Inferior parietal cortex (tissue), 1 donor: ENCODE measurements at regions not wholly inside any gene's neighbourhood (a gene's known extent, or its start where the extent isn't known, plus 50 kb on each side); places are given as distances from the start of the nearest gene placed in this dataset.

Source experiments
- DNase-seq: peaks from one replicate; pipeline ENCODE4 v3.0.0-alpha.2; 2016; ENCODE audit errors: extremely low spot score

DNA sequence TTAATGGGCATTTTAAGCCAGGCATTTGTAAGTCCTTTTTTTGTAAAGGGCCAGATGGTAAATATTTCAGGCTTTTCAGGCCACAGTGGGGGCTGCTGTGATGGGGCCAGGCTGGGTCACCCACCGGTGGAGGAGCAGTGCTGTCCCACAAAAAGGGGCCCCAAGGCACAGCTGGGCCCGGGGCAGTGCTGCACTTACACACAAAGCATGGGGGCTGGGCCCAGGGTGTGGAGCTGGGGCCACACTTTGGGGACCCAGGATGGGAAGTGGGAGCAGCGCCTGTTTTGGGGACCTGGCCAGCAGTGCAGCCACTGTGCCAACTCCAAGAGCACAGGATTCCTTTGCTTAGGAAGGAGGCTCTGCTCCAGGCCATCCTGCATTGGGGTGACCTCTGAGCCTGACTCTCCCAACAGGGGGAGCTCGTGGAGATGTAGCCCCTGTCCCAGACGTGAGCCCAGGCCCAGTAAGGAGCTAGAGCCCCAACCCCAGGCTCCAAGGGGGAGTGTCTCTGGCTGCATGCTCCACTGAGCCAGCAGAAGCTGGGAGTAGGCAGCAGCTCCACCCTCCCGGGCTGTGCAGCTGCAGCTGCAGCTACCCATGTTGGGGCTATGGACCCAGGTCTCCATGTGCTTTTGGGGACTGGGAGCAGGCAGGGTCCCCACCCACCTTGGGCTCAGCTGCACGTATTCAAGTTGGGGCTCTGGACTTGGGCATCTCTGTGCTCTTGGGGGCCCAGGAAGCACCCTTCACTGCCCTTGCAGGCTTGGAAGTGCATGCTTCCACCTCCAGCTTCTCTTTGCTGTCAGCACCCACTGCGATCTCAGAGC, 1036.5 kb upstream of the CNTNAP5 start:
- DNase-seq, result no peak

DNA sequence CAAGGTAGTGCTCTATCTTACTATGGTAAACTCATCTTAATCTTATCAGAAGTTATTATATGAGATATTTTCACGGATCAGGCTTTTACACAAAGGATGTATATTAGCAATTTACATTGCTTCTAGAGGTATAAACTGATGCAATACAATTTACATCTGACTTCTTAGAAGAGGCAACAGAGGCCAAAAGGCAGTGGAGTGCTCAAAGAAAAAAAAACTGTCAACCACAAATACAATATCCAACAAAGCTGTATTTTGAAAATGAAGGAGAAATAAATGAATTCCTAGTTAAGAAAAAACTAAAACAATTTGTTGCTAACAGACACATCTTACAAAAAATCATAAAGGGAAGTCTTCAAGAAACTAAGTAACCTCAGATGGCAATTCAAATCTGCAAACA, 1031.5 kb upstream of the CNTNAP5 start:
- no peak for DNase-seq

DNA sequence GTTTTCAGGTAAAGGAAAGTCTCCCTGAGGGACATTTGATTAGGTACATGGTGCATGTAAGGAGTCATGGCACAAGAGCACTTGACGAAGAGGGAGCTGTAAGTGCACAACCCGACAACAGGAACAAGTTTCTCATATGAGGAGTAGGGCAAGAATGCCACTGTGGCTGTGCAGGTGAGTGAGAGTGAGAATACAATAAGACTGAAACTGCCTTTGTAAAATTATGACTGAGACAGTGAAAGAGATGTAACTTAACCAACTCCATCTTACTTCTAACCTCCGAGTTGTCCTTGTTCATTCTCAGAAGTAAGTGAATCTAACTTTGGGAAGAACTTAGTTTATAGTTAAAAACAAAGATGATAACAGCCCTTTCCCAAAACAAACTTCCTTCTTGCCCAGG, 1025.8 kb upstream of the CNTNAP5 start:
- DNase-seq, result no peak

DNA sequence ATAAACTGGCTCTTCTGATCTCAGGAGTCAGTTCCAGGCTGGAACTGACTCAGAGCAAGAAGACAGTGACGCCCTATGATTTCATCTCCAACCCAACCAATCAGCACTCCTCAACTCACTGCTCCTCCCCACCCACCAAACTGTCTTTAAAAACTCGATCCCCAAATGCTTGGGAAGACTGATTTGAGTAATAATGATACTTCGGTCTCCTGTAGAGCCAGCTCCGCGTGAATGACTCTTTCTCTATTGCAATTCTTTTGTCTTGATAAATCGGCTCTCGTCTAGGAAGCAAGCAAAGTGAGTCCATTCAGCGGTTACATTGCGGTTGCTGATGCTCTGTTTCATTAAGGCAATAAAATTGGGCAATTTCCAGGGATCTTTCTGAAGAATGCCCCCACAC, 1025.3 kb upstream of the CNTNAP5 start:
- DNase-seq, result no peak

DNA sequence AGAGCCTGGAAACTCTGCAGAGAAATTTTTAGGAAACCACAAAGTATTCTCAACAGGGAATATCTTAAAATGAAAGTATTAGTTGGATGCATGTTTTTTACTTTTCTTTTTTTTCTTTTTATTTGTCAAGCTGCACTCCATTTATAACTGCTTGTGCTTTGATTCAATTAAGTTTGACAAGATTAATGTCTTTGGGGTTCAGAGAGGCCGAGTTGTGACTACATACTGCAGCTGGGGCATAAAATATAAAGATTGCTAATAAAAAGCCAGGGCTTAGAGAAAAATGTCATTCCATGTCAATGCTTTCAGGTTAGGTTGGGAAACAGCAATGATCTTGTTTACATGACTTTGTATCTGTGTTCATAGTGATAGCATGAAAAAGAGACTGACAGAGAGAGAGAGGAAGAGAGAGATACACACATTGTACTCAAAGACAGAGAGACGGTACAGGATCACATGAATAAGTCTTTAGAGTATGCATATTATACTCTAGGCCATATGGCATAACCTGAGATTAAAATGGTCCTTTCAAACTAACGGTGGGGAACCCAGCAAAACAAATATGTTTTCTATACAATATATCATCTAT, 1022.3 kb upstream of the CNTNAP5 start:
- DNase-seq, result no peak

DNA sequence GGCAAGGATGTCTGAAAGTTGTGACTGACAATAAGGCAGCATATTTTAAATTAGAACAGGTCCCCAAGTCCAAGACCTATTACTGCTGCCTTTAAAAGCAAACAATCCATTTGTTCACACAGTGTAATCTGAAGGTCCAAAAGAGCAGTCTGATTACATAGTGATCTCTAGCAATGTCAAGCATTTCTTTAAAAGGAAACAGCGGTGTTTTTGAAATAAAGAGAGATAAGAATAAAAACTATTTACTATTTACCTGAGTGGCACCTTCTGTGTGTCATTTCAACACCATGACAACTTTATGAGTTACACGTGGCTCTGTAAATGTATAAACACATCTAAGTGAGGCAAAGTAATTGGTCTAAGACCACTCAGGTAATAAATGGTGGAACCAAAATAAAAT, 1009.9 kb upstream of the CNTNAP5 start:
- DNase-seq, result no peak

DNA sequence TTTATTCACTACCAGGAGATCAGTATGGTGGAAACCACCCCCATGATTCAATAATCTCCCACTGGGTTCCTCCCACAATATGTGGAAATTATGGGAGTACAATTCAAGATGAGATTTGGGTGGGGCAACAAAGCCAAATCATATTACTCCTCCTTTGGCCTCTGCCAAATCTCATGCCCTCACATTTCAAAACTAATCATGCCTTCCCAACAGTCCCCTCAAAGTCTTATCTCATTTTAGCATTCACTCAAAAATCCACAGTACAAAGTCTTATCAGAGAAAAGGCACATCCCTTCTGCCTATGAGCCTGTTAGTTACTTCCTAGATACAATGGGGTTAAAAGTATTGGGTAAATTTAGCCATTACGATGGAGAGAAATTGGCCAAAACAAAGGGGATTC, 989.5 kb upstream of the CNTNAP5 start:
- no peak for DNase-seq

DNA sequence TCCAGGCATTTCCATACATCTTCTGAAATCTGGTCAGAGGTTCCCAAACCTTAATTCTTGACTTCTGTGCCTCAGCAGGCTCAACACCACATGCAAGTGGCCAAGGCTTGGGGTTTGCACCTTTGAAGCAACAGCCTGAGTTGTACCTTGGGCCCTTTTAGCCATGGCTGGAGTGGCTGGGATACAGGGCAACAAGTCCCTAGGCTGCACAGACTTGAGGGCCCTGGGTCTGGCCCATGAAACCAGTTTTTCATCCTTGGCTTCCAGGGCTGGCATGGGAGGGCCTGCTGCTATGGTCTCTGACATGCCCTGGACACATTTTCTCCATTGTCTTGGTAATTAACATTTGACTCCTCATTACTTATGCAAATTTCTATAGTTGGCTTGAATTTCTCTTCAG, 988.8 kb upstream of the CNTNAP5 start:
- DNase-seq, result no peak

DNA sequence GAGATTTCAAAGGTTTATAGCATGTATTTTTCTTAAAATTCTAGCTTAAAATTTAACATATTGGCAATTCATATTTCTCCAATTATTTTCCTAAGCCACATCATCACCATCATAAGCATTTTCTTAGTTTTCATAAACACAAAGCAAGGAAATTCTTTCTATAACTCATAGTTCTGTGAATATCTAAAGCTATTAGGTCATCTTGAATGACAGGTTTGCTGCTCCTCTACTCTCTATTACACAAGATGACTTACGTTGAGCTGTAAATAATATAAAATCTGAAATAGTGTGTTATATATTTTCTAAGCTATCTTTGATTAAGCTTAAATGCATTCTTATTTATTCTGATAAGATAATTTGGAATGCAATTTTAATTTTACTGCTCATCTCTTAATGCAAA, 984.6 kb upstream of the CNTNAP5 start:
- DNase-seq, result no peak

DNA sequence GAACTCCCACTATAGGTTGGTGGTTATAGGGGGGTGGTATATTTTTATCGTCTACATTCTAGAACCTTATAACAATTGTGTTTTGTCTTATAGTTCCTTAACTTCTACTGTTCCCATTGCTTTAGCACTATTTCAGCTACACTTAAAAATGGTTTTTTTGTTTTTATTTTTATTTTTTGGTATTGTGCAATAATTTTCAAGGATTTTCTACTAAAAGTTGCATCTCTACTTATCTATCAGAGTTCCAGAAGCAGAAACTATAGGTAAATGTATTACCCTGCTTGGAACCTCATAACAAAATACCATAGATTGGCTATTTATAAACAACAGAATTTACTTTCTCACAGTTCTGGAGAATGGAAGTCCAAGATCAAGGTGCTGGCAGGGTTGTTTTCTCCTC, 981.6 kb upstream of the CNTNAP5 start:
- no peak for DNase-seq

DNA sequence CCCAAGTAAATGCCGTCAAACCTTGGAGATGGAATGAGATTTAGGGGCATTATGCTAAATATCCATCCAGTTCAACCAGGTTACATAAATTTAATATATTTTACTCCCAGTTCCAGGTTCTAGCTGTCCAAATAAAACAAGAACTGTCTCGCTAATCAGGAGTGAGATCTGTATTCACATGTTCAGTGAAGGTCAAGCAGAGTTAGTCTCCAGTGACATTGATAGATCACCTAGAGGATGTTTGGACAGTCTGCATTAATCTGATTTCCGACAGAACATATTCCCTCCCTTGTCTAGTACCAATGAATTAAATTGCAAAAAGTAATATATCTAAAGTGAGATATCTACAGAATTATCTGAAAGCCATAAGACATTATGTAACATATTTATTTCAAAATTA, 979.4 kb upstream of the CNTNAP5 start:
- no peak for DNase-seq

DNA sequence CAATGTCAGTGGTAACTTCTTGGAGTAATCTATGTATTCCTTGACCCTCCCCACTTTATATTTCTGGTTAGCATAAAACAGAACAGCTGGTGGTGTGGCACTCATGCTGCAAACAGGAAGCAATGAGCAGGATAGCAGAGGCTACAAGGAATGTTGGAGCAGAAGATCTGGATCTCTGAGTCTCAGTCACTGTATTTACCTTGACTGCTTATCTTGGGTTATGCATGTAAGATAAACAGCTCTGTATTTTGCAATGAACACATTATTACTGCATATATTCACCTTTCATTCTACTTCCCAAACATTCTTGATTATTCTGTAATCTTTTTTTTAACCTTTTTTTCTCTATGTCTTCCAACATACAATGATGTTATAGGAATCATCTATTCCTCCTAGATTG, 977.9 kb upstream of the CNTNAP5 start:
- DNase-seq, result no peak

DNA sequence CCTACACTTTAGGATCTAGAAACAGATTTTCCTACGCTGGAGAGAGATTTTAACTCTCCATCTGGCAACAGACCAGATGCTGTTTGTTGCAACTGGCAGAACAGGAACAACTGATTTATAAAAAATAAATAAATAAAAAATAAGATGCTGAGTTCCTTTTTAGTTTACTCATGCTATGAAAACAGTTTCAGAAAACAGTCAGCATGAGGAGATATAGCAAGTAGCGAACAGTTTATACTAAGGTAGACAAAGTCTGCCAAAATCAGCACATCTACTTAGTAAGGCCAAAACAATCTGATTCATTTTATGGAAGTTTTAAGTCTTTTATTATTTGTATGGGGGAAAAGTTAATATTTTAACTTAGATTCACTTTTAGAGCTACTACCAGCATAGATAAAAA, 974.0 kb upstream of the CNTNAP5 start:
- DNase-seq, result no peak

DNA sequence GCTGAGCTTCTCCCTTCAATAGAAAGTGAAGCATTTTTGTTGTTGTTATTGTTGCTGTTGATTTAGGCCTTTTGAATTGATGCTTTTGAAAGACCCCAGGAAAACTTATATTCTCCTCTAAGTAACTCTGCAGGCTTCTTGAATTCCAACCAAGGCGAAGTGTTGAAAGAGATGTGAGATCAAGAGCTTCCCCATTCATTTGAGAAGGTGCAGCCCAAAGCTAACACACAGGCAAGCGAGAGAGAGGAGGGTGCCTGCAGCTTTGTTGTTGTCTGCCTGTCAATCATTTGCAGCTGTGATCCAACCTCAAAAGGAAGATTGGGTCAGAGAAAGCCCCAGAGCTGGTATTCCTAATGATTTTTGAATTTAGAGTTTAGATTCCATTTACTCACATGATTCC, 963.6 kb upstream of the CNTNAP5 start:
- DNase-seq, result no peak

DNA sequence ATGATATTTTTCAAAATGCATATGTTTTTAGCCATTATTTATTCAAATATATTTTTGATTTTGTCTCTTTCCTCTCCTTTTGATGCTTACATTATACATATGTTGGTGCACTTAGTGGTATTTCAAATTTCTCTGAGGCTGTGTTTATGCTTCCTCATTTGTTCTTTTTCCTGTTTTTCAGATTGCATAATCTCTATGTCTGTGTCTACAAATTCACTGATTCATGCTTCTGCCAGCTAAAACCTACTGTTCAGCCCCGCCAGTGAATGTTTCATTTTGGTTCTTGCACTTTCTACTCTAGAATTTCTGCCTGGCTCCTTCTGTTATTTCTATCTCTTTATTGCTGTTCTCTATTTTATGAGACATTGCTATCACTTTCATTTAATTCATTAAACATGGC, 951.7 kb upstream of the CNTNAP5 start:
- DNase-seq, result no peak

DNA sequence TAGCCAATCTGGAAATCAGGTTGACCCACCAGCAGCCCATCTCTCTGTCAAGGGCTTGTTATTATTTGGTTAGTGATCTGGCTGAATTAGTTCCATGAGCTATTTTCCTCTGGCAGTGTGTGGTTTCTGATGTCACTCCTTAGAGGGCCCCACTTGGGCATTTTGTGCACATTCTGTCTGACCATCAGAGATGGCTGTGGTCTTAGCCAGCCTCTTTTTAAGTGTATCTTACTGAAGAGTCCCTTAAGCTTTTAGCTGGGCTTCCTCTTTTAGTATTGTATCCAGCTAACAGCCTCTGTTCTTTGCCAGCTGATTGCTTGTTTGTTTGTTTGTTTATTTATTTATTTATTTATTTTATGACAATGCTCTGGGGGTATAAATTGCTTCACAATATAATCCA, 951.1 kb upstream of the CNTNAP5 start:
- no peak for DNase-seq

DNA sequence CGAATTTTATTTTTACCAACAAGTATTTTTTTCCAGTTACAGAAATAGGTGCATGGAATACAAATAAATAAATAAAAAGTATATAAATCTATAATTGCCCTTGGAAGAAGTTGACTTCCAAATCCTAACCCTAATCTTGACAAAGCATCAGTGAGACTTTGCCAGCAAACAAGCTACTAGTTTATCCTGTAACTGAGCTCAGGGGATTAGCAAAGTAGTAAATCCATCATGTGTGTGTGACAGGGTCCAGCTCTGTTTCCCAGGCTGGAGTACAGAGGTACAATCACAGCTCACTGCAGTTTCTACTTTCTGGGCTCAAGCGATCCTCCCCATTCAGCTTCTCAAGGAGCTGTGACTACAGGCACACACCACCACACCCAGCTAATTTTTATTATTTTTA, 948.0 kb upstream of the CNTNAP5 start:
- DNase-seq, result no peak

DNA sequence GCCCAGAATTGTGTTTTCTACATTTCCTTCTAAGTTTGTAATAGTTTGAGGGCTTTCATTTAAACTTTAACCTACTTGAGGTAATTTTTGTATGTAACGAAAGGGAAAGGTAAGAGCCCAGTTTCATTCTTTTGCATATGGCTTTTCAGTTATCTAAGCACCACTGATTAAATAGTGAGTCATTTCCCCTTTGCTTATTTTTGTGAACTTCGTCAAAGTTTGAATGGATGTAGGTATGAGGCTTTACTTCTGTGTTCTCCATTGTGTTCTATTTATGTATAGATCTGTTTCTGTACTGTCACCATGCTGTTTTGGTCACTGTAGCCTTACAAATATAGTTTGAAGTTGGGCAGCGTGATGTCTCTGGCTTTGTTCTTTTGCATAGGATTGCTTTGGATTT, 944.8 kb upstream of the CNTNAP5 start:
- no peak for DNase-seq

DNA sequence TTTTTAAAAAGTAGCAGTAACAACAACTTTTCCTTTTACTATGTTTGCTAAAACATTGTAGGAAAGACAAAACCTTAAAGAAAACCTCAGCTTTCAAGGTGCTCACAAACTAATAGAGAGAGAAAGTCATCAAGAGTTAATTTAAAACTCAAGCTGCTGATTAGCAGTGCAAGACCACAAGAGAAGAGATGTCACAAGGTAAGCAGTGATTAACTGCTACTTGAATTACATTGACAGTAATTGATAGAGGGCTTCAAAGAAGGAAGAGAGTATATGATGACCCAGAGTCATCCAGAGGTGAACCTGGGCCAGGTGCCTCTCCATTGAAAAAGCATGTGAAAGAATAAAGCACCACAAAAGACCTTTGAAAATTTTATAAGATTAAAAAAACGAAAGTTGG, 939.6 kb upstream of the CNTNAP5 start:
- no peak for DNase-seq

DNA sequence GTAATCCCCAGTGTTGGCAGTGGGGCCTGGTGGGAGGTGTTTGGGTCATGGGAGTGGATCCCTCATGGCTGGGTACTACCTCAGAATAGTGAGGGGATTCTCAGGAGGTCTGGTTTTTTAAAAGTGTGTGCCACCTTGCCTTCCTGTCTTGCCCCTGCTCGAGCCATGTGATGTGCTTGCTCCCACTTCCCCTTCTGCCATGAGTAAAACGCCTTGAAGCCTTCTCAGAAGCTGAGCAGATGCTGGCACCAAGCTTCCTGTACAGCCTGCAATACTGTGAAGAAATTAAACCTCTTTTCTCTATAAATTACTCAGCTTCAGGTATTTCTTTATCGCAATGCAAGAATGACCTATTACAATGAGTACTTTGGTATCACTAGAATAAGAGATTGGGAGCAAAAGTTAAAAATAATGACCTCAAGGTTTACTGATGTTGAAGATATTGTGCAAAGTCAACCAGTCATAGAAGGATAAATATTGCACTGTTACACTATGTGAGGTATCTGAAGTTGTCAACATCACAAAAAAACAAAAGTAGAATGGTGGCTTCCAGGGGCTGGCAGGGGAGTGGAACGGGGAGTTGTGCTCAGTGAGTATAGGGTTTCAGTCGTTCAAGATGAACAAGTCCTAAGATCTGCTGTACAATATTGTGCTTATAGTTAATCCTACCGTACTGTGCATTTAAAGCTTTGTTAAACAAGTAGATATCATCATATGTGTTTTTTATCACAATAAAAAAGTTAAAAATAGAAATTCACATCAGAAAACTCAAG, 938.3 kb upstream of the CNTNAP5 start:
- DNase-seq, result no peak

DNA sequence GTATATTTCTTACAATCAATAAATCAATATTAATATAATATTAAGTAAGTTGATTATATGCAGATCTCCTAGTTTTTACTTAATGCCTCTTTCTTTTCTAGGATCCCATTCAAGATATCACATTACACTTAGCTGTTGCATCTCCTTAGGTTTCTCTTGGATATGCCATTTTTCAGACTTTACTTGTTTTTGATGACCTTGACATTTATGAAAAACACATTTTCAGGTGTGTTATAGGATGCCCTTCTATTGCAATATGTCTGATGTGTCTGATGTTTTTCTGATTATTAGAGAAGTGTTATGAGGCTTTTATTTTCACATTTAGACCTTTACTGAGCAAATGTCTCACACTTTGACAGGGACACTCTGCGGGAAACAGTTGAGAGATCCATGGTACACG, 933.6 kb upstream of the CNTNAP5 start:
- DNase-seq, result no peak

DNA sequence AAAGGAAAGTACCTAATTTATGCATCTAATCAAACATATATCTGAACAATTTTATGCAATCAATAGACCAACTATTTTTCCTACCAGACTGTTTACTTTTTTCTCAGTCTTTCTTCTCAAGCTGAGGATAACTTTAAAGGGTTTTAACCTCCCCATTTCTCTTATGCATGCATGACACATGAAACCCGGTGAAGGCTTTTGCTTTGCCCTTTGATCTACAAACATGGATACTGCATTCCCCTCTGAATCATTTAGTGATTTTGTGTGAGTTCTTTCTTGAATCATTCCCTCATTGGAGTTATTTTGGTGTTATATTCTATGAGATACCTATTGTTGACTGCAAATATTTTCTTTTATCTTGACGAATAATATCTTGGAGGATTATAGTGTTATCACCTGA, 931.9 kb upstream of the CNTNAP5 start:
- DNase-seq, result no peak

DNA sequence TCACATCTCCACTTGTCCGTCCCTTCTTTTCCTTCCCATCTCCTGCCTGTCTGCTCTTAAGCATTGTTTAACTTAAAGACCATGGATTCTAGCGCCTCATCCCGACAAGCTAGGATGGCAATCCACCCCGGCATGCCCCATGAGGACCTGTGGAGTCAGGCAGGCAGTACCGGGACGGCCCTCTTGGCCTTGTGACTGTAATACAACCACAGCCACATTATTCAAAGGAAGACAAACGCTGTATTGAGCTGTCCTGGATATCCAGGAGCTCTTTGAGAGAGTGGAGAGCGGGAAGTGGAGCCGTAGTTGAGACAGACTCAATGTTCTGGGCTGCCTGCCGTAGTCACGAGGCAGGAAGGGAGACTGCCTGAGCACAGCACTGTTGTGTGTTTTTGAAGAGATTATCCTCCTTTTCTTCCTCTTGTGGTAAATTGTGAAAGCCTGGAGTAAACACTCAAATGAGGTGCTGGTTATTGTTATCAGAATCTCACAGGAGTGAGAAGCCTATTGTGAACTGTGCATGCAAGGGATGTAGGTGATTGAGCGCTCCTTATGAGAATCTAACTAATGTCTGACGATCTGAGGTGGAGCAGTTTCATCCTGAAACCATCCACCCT, 929.8 kb upstream of the CNTNAP5 start:
- DNase-seq, result no peak
